ENCODE measurements at regions not wholly inside any gene's neighbourhood (a gene's known extent, or its start where the extent isn't known, plus 50 kb on each side); places are given as distances from the start of the nearest gene placed in this dataset.

- no peak for DNase-seq (ENCODE audit: low read depth)
Measured at GRCh38 chr20:11296951-11297350, 620.7 kb upstream of the BTBD3 start.

- no peak for DNase-seq (ENCODE audit: low read depth)
Measured at GRCh38 chr20:11301699-11302098, 616.0 kb upstream of the BTBD3 start.

- DNase-seq (ENCODE audit: low read depth): peak; percentile 31
Measured at GRCh38 chr20:11302436-11302835, 615.3 kb upstream of the BTBD3 start.

- DNase-seq (ENCODE audit: low read depth): no peak
Measured at GRCh38 chr20:11304795-11305194, 612.9 kb upstream of the BTBD3 start.

- no peak for DNase-seq (ENCODE audit: low read depth)
Measured at GRCh38 chr20:11305406-11305805, 612.3 kb upstream of the BTBD3 start.

GRCh38 chr20:11311659-11312224 lies 606.0 kb upstream of the BTBD3 start:
- DNase-seq (ENCODE audit: low read depth): no peak

- DNase-seq (ENCODE audit: low read depth): no peak
Measured at GRCh38 chr20:11315525-11315924, 602.2 kb upstream of the BTBD3 start.

- no peak for DNase-seq (ENCODE audit: low read depth)
Measured at GRCh38 chr20:11316244-11316643, 601.4 kb upstream of the BTBD3 start.

GRCh38 chr20:11320033-11320432 lies 597.7 kb upstream of the BTBD3 start:
- DNase-seq (ENCODE audit: low read depth): no peak

GRCh38 chr20:11323816-11324215 lies 593.9 kb upstream of the BTBD3 start:
- peak; percentile 26 for DNase-seq (ENCODE audit: low read depth)

- DNase-seq (ENCODE audit: low read depth): no peak
Measured at GRCh38 chr20:11324990-11325389, 592.7 kb upstream of the BTBD3 start.

- no peak for DNase-seq (ENCODE audit: low read depth)
Measured at GRCh38 chr20:11328839-11329238, 588.9 kb upstream of the BTBD3 start.

- DNase-seq (ENCODE audit: low read depth): no peak
Measured at GRCh38 chr20:11329271-11329670, 588.4 kb upstream of the BTBD3 start.

- no peak for DNase-seq (ENCODE audit: low read depth)
Measured at GRCh38 chr20:11331096-11331495, 586.6 kb upstream of the BTBD3 start.

- no peak for DNase-seq (ENCODE audit: low read depth)
Measured at GRCh38 chr20:11332381-11332780, 585.3 kb upstream of the BTBD3 start.

- no peak for DNase-seq (ENCODE audit: low read depth)
Measured at GRCh38 chr20:11333634-11334033, 584.1 kb upstream of the BTBD3 start.

GRCh38 chr20:11337361-11338130 lies 580.1 kb upstream of the BTBD3 start:
- no peak for DNase-seq (ENCODE audit: low read depth)

- DNase-seq (ENCODE audit: low read depth): no peak
Measured at GRCh38 chr20:11338496-11339306, 579.0 kb upstream of the BTBD3 start.

GRCh38 chr20:11344939-11345338 lies 572.8 kb upstream of the BTBD3 start:
- DNase-seq (ENCODE audit: low read depth): no peak

GRCh38 chr20:11347738-11348137 lies 570.0 kb upstream of the BTBD3 start:
- DNase-seq (ENCODE audit: low read depth): no peak

- peak; percentile 34 for DNase-seq (ENCODE audit: low read depth)
Measured at GRCh38 chr20:11350126-11351005, 567.3 kb upstream of the BTBD3 start.

GRCh38 chr20:11352041-11352440 lies 565.7 kb upstream of the BTBD3 start:
- DNase-seq (ENCODE audit: low read depth): no peak
